ENCODE measurements at regions not wholly inside any gene's neighbourhood (a gene's known extent, or its start where the extent isn't known, plus 50 kb on each side); places are given as distances from the start of the nearest gene placed in this dataset.

DNA sequence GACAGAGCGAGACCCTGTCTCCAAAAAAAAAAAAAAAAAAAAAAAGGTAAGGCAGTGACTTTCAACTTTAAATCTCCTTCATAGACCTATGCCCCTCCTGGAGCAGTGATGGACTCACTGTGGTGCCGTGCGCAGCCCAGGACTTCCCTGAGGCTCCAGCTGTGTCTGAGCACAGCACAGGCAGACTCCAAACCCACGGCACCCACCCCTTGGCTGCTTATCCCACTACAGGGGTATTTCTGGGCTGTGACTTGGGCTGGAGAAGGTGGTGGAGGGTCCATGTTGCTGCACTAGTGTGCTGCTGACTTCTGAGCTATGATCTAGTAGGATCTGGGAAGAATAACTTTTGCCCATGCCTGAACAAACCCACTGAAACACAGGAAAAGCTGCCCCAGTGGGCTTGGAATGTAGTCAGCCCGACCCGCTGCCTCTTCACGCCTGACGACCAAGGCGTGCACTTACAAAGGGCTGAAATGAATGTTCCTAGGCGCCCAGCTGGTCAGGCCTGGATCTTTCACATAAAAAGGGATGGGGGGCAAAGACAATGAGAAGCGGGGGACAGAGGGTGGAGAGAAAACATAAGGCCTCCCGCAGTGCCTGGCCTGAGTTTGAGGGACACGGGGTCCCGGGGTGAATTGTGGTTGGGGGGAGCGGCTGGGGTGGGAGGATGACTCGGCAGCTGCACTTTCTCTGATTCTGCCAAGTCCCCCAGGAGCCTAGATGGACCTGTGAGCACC, 83.0 kb downstream of the IRF8 start:
- peaks cover 2 to 5% of the 10 kb centered on the region in 2 experiments for H3K27me3 ChIP-seq (ENCODE audit: control insufficient read depth in 2 of 2, insufficient read depth in 2 of 2, low read length in 2 of 2)
- no TSS peak for BruUV-seq (replicated peaks)
- H2AFZ ChIP-seq (ENCODE audit: low read depth, low read length): no peak overlapping the region
- POLR2A ChIA-PET: no interaction called here
- no peaks in the 10 kb centered on the region for H3K4me1 ChIP-seq (ENCODE audit: control insufficient read depth, extremely low read depth, insufficient read depth, low read length)
- dilution Hi-C loops (cut with MboI; ENCODE audit: extremely low pct_ligation_motif_present, low sequenced_read_pairs) (no loop called here), intact Hi-C loops (cut with micrococcal nuclease) (no loop called here)
- no peak overlapping the region for H3K4me2 ChIP-seq (ENCODE audit: insufficient read depth, low read length)
- H3K79me2 ChIP-seq (ENCODE audit: control insufficient read depth, insufficient read depth, low read length): no peaks in the 10 kb centered on the region
- FAIRE-seq (no peak), DNase-seq (ENCODE audit: low read depth, low spot score) (no peak)
- no peaks in the 10 kb centered on the region for H3K9me3 ChIP-seq (replicated peaks; ENCODE audit: control insufficient read depth, insufficient read depth, low read length)
- TF ChIP-seq POLR2AphosphoS5 (IDR thresholded peaks at IDR 0.05; ENCODE audit: insufficient read depth, low read depth, low read length) (no peak), JUN (IDR thresholded peaks at IDR 0.05; ENCODE audit: borderline replicate concordance, insufficient read depth, insufficient read length, low read depth) (no peak), MYC (IDR thresholded peaks at IDR 0.05; ENCODE audit: low read depth, low read length) (no peak), CTCF (IDR thresholded peaks at IDR 0.05; ENCODE audit: extremely low read depth in 1 of 2, insufficient read depth in 1 of 2, low read depth in 1 of 2, low read length in 2 of 2) (no peak), EZH2 (IDR thresholded peaks at IDR 0.05; ENCODE audit: borderline replicate concordance, low read depth, low read length, severe bottlenecking) (no peak), GATA2 (IDR thresholded peaks at IDR 0.05; ENCODE audit: insufficient read depth, insufficient read length, low read depth, low read length) (no peak), MAX (IDR thresholded peaks at IDR 0.05; ENCODE audit: insufficient read depth, insufficient read length) (no peak), FOS (IDR thresholded peaks at IDR 0.05; ENCODE audit: borderline replicate concordance, insufficient read depth, low read length) (no peak), POLR2A (IDR thresholded peaks at IDR 0.05; ENCODE audit: low read depth, low read length) (no peak)
- H3K9ac ChIP-seq (replicated peaks; ENCODE audit: extremely low read depth, insufficient read depth, low read length): no peak overlapping the region
- H3K27ac ChIP-seq (ENCODE audit: insufficient read depth, low read depth, low read length): no peak overlapping the region
- CTCF ChIA-PET: interaction anchor here (0.6 to 14.3 kb wide), 4 partner anchors 10 to 160 kb away, joined by 3 to 564 read pairs (median 4); no protein-coding TSS in a partner anchor
- H4K20me1 ChIP-seq (replicated peaks; ENCODE audit: control insufficient read depth, extremely low read depth, insufficient read depth, low read length): no peaks in the 10 kb centered on the region
- no peak overlapping the region for H3K4me3 ChIP-seq (replicated peaks in 1 of 3; ENCODE audit: insufficient read depth in 1 of 3, low read depth in 1 of 3, low read length in 3 of 3)
- no peaks in the 10 kb centered on the region for H3K36me3 ChIP-seq (ENCODE audit: control insufficient read depth in 2 of 2, extremely low read depth in 1 of 2, insufficient read depth in 2 of 2, low read length in 2 of 2)
- no peaks in the 10 kb centered on the region for H3K9me1 ChIP-seq (replicated peaks; ENCODE audit: control insufficient read depth, extremely low read depth, insufficient read depth, low read length)

Measured in endothelial cell of umbilical vein (primary cell).